IPS-20b (cell line): ENCODE measurements at regions not wholly inside any gene's neighbourhood (a gene's known extent, or its start where the extent isn't known, plus 50 kb on each side); places are given as distances from the start of the nearest gene placed in this dataset.

ENCODE experiments used
- H3K27ac ChIP-seq: one replicate; pipeline ENCODE4 v1.5.1; 2013; ENCODE audit warnings: low read length
- H3K27me3 ChIP-seq: 2 replicates; pipeline ENCODE4 v1.6.1; 2013; ENCODE audit warnings: mild to moderate bottlenecking, low read length, inconsistent platforms; ENCODE audit not compliant: insufficient read depth
- H3K36me3 ChIP-seq: 2 replicates; pipeline ENCODE4 v1.6.1; 2013; ENCODE audit warnings: low read depth, mild to moderate bottlenecking, inconsistent platforms, low read length, moderate library complexity; ENCODE audit not compliant: insufficient read depth
- H3K4me1 ChIP-seq: 2 replicates; pipeline ENCODE4 v1.6.1; 2013; ENCODE audit warnings: mild to moderate bottlenecking, control low read depth, inconsistent platforms, low read length, moderate library complexity; ENCODE audit not compliant: insufficient read depth
- H3K4me3 ChIP-seq: 2 replicates; pipeline ENCODE4 v1.5.1; 2013; ENCODE audit warnings: mild to moderate bottlenecking, low read length, inconsistent platforms
- H3K9ac ChIP-seq: 2 replicates; pipeline ENCODE4 v1.6.1; 2013; ENCODE audit warnings: low read depth, mild to moderate bottlenecking, inconsistent platforms, low read length, moderate library complexity
- H3K9me3 ChIP-seq: 2 replicates; pipeline ENCODE4 v1.6.1; 2013; ENCODE audit warnings: mild to moderate bottlenecking, low read depth, low read length, inconsistent platforms; ENCODE audit not compliant: insufficient read depth

DNA sequence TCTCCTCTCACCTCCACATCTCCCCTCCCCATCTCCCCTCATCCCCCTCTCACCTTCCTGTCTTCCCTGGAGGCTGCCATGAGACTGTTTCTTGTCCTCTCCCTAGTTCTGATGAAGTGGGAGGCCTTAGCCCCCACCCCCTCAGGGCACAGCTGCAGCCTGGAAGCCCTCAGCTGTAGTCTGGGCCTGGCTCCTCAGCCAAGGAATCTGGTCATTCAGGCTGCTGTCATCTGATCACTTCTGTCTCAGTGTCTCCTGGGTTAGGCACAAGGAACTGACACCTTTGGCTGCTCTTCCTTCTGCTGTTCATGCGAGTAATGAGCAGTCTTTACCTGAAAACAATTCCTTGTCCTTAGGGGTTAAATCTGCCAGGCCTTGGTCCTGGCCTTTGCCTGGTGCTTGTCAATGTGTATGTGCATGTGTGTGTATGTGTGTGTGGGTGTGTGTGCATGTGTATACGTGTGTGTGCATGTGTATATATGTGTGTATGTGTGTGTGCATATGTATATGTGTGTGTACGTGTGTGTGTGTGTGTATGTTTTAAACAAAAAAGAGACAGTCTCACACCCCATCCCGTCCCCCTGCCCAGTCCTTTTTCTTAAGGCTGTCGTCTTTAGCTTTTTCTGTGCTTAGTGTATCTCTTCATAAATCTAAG is 153.5 kb upstream of the TMEM72 start:
- Histone ChIP-seq H3K4me1 (no peaks in the 10 kb centered on the region), H3K36me3 (no peaks in the 10 kb centered on the region), H3K4me3 (no peak overlapping the region), H3K9ac (no peak overlapping the region), H3K27ac (no peak overlapping the region), H3K27me3 (no peaks in the 10 kb centered on the region), H3K9me3 (no peaks in the 10 kb centered on the region)

GRCh38 chr10:44759122-44759521 is 152.0 kb upstream of the TMEM72 start:
- no peaks in the 10 kb centered on the region for H3K36me3 ChIP-seq

GRCh38 chr10:44760513-44760912 is 150.6 kb upstream of the TMEM72 start:
- H3K4me1 ChIP-seq, result no peaks in the 10 kb centered on the region
- H3K27ac ChIP-seq, result no peak overlapping the region
- H3K9me3 ChIP-seq, result no peaks in the 10 kb centered on the region
- no peaks in the 10 kb centered on the region for H3K36me3 ChIP-seq
- H3K9ac ChIP-seq, result no peak overlapping the region
- no peaks in the 10 kb centered on the region for H3K27me3 ChIP-seq
- no peak overlapping the region for H3K4me3 ChIP-seq

More at GRCh38 chr10:44759122-44759521, 152.0 kb upstream of the TMEM72 start:
- H3K27ac ChIP-seq, result no peak overlapping the region
- H3K4me1 ChIP-seq, result no peaks in the 10 kb centered on the region
- no peak overlapping the region for H3K9ac ChIP-seq
- no peak overlapping the region for H3K4me3 ChIP-seq
- no peaks in the 10 kb centered on the region for H3K27me3 ChIP-seq
- H3K9me3 ChIP-seq, result no peaks in the 10 kb centered on the region

GRCh38 chr10:44761076-44761475 is 150.1 kb upstream of the TMEM72 start:
- no peaks in the 10 kb centered on the region for H3K36me3 ChIP-seq
- H3K27me3 ChIP-seq, result no peaks in the 10 kb centered on the region
- no peaks in the 10 kb centered on the region for H3K9me3 ChIP-seq
- H3K4me1 ChIP-seq, result no peaks in the 10 kb centered on the region
- no peak overlapping the region for H3K9ac ChIP-seq
- H3K4me3 ChIP-seq, result no peak overlapping the region
- no peak overlapping the region for H3K27ac ChIP-seq

- no peaks in the 10 kb centered on the region for H3K36me3 ChIP-seq
- H3K27ac ChIP-seq, result no peak overlapping the region
- no peak overlapping the region for H3K4me3 ChIP-seq
- no peaks in the 10 kb centered on the region for H3K27me3 ChIP-seq
- no peak overlapping the region for H3K9ac ChIP-seq
- H3K4me1 ChIP-seq, result no peaks in the 10 kb centered on the region
- no peaks in the 10 kb centered on the region for H3K9me3 ChIP-seq
These were observed 147.8 kb upstream of the TMEM72 start for GRCh38 chr10:44763331-44763730.

DNA sequence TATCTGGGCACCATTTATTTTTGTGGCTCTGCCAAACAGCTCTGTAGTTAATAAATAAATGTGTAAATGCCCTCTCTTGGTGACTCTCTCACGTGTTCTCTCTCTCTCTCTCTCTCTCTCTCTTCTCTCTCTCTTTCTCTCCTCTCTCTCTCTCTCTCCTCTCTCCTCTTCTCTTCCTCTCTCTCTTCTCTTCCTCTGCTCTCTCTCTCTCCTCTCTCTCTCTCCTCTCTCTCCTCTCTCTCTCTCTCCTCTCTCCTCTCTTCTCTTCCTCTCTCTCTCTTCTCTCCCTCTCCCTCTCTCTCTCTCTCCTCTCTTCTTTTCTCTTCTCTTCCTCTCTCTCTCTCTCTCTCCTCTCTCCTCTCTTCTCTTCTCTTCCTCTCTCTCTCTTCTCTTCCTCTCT is 145.8 kb upstream of the TMEM72 start:
- H3K9me3 ChIP-seq, result no peaks in the 10 kb centered on the region
- H3K27me3 ChIP-seq, result no peaks in the 10 kb centered on the region
- H3K36me3 ChIP-seq, result no peaks in the 10 kb centered on the region
- H3K4me1 ChIP-seq, result no peaks in the 10 kb centered on the region
- H3K9ac ChIP-seq, result no peak overlapping the region
- H3K4me3 ChIP-seq, result no peak overlapping the region
- H3K27ac ChIP-seq, result no peak overlapping the region

DNA sequence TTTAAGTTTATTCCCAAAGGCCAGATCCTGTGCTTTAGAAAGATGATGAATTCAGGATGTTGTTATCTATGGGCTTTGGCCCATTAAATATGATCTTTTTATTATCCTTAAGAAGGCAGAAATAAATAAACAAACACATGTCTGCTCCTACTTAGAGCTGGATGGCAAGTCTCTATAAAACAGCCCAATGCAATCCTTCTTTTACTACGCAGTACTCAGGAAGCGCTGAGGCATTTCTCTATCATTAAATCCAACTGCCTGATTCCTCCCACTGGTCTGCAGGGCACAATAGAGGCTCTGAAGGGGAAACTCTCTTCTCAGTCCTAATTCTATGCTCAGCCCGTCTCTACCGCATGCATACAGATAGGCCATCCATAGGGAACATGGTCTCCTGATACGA is 144.5 kb upstream of the TMEM72 start:
- Histone ChIP-seq H3K27ac (no peak overlapping the region), H3K27me3 (no peaks in the 10 kb centered on the region), H3K9ac (no peak overlapping the region), H3K9me3 (no peaks in the 10 kb centered on the region), H3K4me1 (no peaks in the 10 kb centered on the region), H3K36me3 (no peaks in the 10 kb centered on the region), H3K4me3 (no peak overlapping the region)

GRCh38 chr10:44769450-44769849 is 141.7 kb upstream of the TMEM72 start:
- Histone ChIP-seq H3K9me3 (no peaks in the 10 kb centered on the region), H3K9ac (no peak overlapping the region), H3K36me3 (no peaks in the 10 kb centered on the region), H3K4me3 (no peak overlapping the region), H3K27me3 (no peaks in the 10 kb centered on the region), H3K27ac (no peak overlapping the region), H3K4me1 (no peaks in the 10 kb centered on the region)

- H3K27ac ChIP-seq, result no peak overlapping the region
These were observed 139.7 kb upstream of the TMEM72 start for GRCh38 chr10:44771233-44771995.

DNA sequence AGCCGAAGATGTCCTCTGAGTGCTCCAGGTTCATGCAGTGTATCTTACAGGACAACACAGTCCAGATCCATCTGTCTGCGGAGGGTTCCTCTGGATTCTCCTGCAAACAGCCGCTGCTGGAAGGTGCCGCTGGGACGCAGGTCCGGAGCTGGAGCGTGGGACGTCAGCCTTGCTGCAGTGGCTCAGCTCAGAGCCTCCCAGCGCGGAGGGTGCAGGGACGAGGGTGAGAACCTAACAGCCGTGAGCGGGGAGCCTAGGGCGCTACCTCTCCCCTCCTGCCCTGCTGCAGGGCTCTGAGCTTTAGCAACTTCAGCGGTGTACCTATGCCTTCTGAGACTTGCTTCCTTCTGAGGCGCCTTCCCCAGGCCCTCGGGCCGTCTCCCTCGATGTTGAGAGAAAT is 137.6 kb upstream of the TMEM72 start:
- H3K9ac ChIP-seq, result no peak overlapping the region
- H3K36me3 ChIP-seq, result no peaks in the 10 kb centered on the region
- no peaks in the 10 kb centered on the region for H3K4me1 ChIP-seq
- H3K4me3 ChIP-seq, result no peak overlapping the region
- H3K27me3 ChIP-seq, result no peaks in the 10 kb centered on the region
- H3K27ac ChIP-seq, result no peak overlapping the region
- H3K9me3 ChIP-seq, result no peaks in the 10 kb centered on the region

More at GRCh38 chr10:44771233-44771995, 139.7 kb upstream of the TMEM72 start:
- H3K36me3 ChIP-seq, result no peaks in the 10 kb centered on the region
- H3K9me3 ChIP-seq, result no peaks in the 10 kb centered on the region
- H3K27me3 ChIP-seq, result no peaks in the 10 kb centered on the region
- no peak overlapping the region for H3K9ac ChIP-seq
- H3K4me3 ChIP-seq, result no peak overlapping the region
- H3K4me1 ChIP-seq, result no peaks in the 10 kb centered on the region

- H3K27me3 ChIP-seq, result no peaks in the 10 kb centered on the region
- no peaks in the 10 kb centered on the region for H3K36me3 ChIP-seq
- no peak overlapping the region for H3K4me3 ChIP-seq
- no peaks in the 10 kb centered on the region for H3K4me1 ChIP-seq
- no peaks in the 10 kb centered on the region for H3K9me3 ChIP-seq
- no peak overlapping the region for H3K27ac ChIP-seq
- H3K9ac ChIP-seq, result no peak overlapping the region
These were observed 136.3 kb upstream of the TMEM72 start for GRCh38 chr10:44774676-44775401.

- Histone ChIP-seq H3K27me3 (no peaks in the 10 kb centered on the region), H3K4me1 (no peaks in the 10 kb centered on the region), H3K9me3 (no peaks in the 10 kb centered on the region)
These were observed 135.8 kb upstream of the TMEM72 start for GRCh38 chr10:44775402-44775741.

More at GRCh38 chr10:44775402-44775741, 135.8 kb upstream of the TMEM72 start:
- Histone ChIP-seq H3K27ac (no peak overlapping the region), H3K36me3 (no peaks in the 10 kb centered on the region), H3K4me3 (no peak overlapping the region), H3K9ac (no peak overlapping the region)
